ENCODE measurements at regions not wholly inside any gene's neighbourhood (a gene's known extent, or its start where the extent isn't known, plus 50 kb on each side); places are given as distances from the start of the nearest gene placed in this dataset.
"Not testable (repeated sequence)": the region's sequence is repeated elsewhere in the genome, so short reads cannot be mapped to it uniquely, and the experiment has no call there.

DNA sequence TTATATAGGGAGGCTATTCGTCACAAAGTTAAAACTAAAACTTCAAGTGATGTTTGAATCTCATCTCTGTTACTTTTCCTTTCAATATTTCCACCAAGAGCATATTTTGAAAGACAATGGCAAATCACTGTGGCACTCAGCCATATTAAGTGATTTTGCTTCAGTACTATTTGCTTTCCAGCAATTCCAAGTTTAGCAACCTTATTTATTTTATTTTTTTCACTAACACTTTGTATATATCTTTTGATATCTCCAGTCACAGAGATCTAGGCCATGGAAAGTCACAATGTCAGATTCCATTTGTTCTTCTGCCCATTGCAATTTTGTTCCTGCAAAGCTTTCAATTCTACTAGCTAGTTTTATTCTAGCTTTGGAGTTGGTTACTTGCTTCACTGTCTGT, 1514.5 kb upstream of the ADGRL3 start:
- Histone ChIP-seq H3K27me3 (ENCODE audit: control insufficient read depth, insufficient read depth, low read length) (no peaks in the 10 kb centered on the region), H3K4me3 (ENCODE audit: low read depth, low read length) (no peak overlapping the region), H3K9ac (ENCODE audit: low read depth, low read length) (no peak overlapping the region), H3K36me3 (ENCODE audit: control insufficient read depth, insufficient read depth, low read length) (no peaks in the 10 kb centered on the region), H3K9me3 (ENCODE audit: control insufficient read depth, insufficient read depth, low read length) (no peaks in the 10 kb centered on the region), H3K4me1 (ENCODE audit: control insufficient read depth, insufficient read depth, low read length) (no peaks in the 10 kb centered on the region)

DNA sequence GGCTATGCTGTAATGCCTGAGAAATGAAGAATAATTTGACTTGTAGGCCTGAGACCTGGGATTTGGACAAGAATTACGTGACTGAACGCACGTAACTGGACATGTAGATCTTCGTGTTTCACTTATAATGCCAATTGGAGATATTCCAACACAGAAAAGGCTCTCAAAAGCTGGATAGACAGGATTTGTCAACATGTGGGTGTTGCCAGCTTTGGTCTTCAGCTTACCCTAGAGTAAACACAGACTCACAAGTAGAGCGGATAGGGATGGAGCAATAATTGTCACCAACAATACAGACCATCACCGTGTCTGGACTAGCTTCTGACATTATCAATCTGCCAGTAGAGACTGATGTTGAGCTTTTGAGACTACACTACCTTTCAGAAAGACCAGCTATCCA, 1511.0 kb upstream of the ADGRL3 start:
- H3K4me1 ChIP-seq (ENCODE audit: control insufficient read depth, insufficient read depth, low read length), result no peaks in the 10 kb centered on the region
- H3K4me3 ChIP-seq (ENCODE audit: low read depth, low read length), result no peak overlapping the region
- H3K9ac ChIP-seq (ENCODE audit: low read depth, low read length), result no peak overlapping the region
- no peaks in the 10 kb centered on the region for H3K9me3 ChIP-seq (ENCODE audit: control insufficient read depth, insufficient read depth, low read length)
- no peaks in the 10 kb centered on the region for H3K36me3 ChIP-seq (ENCODE audit: control insufficient read depth, insufficient read depth, low read length)
- H3K27me3 ChIP-seq (ENCODE audit: control insufficient read depth, insufficient read depth, low read length), result no peaks in the 10 kb centered on the region

DNA sequence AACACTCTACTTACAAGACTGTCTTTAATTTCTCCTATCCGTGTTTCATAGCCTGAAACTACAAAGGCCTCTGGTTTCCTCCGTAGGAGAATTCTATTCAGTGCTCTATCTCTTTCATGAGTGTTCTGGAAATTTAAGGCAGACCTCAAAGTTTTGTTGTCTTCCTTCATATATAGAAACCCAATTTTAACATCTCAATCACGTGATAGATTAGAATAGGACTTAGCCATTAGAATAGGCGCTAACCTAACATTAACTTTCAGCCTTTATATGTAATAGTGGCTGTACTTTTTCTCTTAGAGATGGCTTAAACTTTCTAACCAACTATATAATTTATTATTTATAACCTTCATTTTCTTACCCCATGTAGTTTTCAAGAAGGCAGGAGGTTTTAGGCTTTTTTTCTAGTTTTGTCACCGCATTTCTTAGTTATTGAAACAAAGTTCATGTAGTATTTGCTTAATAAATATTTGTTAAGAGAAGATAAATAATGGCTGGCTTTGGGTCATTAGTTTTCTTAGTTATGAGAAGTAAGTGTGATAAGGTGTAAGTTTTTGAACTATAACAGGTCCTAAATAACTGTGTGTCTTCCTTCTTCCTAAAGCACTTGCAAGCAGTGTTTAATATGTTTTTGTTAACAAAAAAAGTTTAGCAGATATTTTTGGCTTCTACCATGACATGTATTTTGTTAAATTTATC, 1504.6 kb upstream of the ADGRL3 start:
- Histone ChIP-seq H3K27me3 (ENCODE audit: control insufficient read depth, insufficient read depth, low read length) (no peaks in the 10 kb centered on the region), H3K9me3 (ENCODE audit: control insufficient read depth, insufficient read depth, low read length) (no peaks in the 10 kb centered on the region), H3K4me3 (ENCODE audit: low read depth, low read length) (no peak overlapping the region), H3K9ac (ENCODE audit: low read depth, low read length) (no peak overlapping the region), H3K36me3 (ENCODE audit: control insufficient read depth, insufficient read depth, low read length) (no peaks in the 10 kb centered on the region), H3K4me1 (ENCODE audit: control insufficient read depth, insufficient read depth, low read length) (no peaks in the 10 kb centered on the region)

DNA sequence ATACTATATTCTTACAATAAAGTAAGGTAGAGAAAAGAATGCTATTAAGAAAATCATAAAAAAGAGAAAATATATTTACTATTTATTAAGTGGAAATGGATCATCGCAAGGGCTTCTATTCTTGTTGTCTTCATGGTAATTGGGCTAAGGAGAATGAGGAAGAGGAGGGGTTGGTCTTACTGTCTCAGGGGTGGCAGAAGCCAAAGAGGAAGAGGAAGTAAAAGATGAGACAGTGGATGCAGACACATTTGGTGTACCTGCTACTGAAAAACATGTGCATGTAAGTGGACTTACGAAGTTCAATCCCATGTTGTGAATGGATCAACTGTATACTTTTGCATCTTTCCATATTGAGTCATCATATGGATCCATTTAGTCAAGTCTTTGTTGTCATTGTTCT, 1502.1 kb upstream of the ADGRL3 start:
- Histone ChIP-seq H3K9ac (ENCODE audit: low read depth, low read length) (no peak overlapping the region), H3K36me3 (ENCODE audit: control insufficient read depth, insufficient read depth, low read length) (no peaks in the 10 kb centered on the region), H3K4me1 (ENCODE audit: control insufficient read depth, insufficient read depth, low read length) (no peaks in the 10 kb centered on the region), H3K4me3 (ENCODE audit: low read depth, low read length) (no peak overlapping the region), H3K9me3 (ENCODE audit: control insufficient read depth, insufficient read depth, low read length) (no peaks in the 10 kb centered on the region), H3K27me3 (ENCODE audit: control insufficient read depth, insufficient read depth, low read length) (no peaks in the 10 kb centered on the region)

DNA sequence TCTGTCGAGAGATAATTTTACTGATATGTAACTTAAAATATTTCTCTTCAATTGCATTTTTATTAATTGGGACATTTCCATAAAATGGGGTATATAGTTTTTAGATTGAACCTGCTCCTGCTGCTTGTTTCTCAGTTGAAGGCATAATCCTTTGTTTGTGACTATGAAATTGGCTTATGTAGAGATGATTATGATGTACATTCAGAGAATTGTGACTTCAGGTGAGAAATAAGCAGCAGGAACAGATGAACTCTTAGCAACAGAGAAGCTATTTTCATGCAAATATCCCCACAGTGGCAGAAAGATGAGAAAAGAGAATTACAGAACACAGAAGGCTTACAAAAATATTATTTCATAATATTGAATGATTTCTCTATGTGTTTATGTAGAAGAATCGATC, 1499.5 kb upstream of the ADGRL3 start:
- Histone ChIP-seq H3K4me3 (ENCODE audit: low read depth, low read length) (no peak overlapping the region), H3K36me3 (ENCODE audit: control insufficient read depth, insufficient read depth, low read length) (no peaks in the 10 kb centered on the region), H3K9ac (ENCODE audit: low read depth, low read length) (no peak overlapping the region), H3K27me3 (ENCODE audit: control insufficient read depth, insufficient read depth, low read length) (no peaks in the 10 kb centered on the region), H3K4me1 (ENCODE audit: control insufficient read depth, insufficient read depth, low read length) (no peaks in the 10 kb centered on the region), H3K9me3 (ENCODE audit: control insufficient read depth, insufficient read depth, low read length) (no peaks in the 10 kb centered on the region)

DNA sequence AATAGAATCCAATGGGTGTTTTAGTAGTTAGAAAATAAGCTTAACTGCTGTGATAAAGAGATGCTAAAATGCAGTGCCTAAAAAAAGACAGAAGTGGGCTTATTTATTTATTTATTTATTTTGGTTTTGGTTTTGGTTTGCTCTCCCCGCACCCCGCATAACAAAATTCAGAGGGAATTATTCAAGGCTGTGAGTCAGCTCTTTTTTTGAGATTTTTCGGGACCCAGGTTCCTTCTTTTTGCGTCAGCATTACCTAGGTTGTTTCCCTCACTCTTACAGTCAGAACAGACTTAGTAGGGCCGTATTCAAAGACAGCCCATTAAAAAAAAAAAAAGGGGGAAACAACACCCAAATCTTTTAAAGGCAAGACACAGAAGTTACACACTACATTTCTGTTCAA, 1495.5 kb upstream of the ADGRL3 start:
- Histone ChIP-seq H3K36me3 (ENCODE audit: control insufficient read depth, insufficient read depth, low read length) (no peaks in the 10 kb centered on the region), H3K9ac (ENCODE audit: low read depth, low read length) (no peak overlapping the region), H3K9me3 (ENCODE audit: control insufficient read depth, insufficient read depth, low read length) (no peaks in the 10 kb centered on the region), H3K4me1 (ENCODE audit: control insufficient read depth, insufficient read depth, low read length) (no peaks in the 10 kb centered on the region), H3K27me3 (ENCODE audit: control insufficient read depth, insufficient read depth, low read length) (no peaks in the 10 kb centered on the region), H3K4me3 (ENCODE audit: low read depth, low read length) (no peak overlapping the region)

DNA sequence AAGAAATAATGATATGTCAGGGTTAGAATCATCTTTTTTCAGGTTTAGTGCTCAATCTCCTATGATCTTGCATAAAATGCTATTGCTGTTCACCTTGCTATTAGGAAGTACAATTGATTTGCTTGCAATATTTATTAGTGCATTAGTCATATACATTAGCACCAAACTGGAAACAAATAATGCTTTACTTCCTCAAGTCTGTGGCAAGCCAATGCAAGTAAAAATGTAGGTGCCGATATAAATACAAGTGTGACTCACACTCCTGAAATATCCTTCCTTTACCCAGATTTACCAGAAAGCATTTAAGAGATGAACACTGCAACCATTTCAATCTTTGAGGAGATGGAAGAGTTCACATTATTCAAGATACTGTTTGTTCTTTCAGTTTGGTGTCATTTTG, 1487.7 kb upstream of the ADGRL3 start:
- H3K9me3 ChIP-seq (ENCODE audit: control insufficient read depth, insufficient read depth, low read length), result no peaks in the 10 kb centered on the region
- H3K9ac ChIP-seq (ENCODE audit: low read depth, low read length), result no peak overlapping the region
- H3K4me1 ChIP-seq (ENCODE audit: control insufficient read depth, insufficient read depth, low read length), result no peaks in the 10 kb centered on the region
- H3K4me3 ChIP-seq (ENCODE audit: low read depth, low read length), result no peak overlapping the region
- no peaks in the 10 kb centered on the region for H3K27me3 ChIP-seq (ENCODE audit: control insufficient read depth, insufficient read depth, low read length)
- no peaks in the 10 kb centered on the region for H3K36me3 ChIP-seq (ENCODE audit: control insufficient read depth, insufficient read depth, low read length)

DNA sequence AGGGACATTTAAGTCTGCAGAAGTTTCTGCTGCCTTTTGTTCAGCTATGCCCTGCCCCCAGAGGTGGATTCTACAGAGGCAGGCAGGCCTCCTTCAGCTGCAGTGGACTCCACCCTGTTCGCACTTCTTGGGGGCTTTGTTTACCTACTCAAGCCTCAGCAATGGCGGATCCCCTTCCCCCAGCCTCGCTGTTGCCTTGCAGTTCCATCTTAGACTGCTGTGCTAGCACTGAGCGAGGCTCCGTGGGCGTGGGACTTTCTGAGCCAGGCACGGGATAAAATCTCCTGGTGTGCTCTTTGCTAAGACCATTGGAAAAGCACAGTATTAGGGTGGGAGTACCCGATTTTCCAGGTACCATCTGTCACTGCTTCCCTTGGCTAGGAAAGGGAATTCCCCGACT, 1475.8 kb upstream of the ADGRL3 start:
- H3K4me1 ChIP-seq (ENCODE audit: control insufficient read depth, insufficient read depth, low read length); H3K9ac ChIP-seq (ENCODE audit: low read depth, low read length): not testable (repeated sequence)

DNA sequence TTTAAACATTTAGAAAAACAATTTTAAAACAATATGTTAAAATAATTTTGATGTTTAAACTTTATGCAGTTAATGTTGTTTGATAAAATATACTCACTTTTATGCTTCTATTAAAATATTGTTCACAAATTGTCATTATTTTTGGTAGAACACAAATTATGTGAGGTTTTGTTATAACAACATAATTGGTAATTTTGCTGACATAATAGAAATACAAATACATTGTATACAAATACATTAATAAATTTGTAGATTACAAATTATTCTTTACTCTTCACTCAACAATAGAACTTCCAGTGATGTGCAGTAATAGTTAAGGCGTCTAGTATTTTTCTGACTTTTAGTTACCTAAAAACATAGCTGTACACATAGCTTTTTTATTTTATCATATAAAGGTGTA, 1472.4 kb upstream of the ADGRL3 start:
- H3K36me3 ChIP-seq (ENCODE audit: control insufficient read depth, insufficient read depth, low read length), result no peaks in the 10 kb centered on the region
- no peak overlapping the region for H3K9ac ChIP-seq (ENCODE audit: low read depth, low read length)
- no peaks in the 10 kb centered on the region for H3K4me1 ChIP-seq (ENCODE audit: control insufficient read depth, insufficient read depth, low read length)
- H3K9me3 ChIP-seq (ENCODE audit: control insufficient read depth, insufficient read depth, low read length), result no peaks in the 10 kb centered on the region
- no peaks in the 10 kb centered on the region for H3K27me3 ChIP-seq (ENCODE audit: control insufficient read depth, insufficient read depth, low read length)
- H3K4me3 ChIP-seq (ENCODE audit: low read depth, low read length), result no peak overlapping the region

More for the DNA sequence above, 1475.8 kb upstream of the ADGRL3 start:
- H3K36me3 ChIP-seq (ENCODE audit: control insufficient read depth, insufficient read depth, low read length); H3K27me3 ChIP-seq (ENCODE audit: control insufficient read depth, insufficient read depth, low read length); H3K9me3 ChIP-seq (ENCODE audit: control insufficient read depth, insufficient read depth, low read length); H3K4me3 ChIP-seq (ENCODE audit: low read depth, low read length): not testable (repeated sequence)

DNA sequence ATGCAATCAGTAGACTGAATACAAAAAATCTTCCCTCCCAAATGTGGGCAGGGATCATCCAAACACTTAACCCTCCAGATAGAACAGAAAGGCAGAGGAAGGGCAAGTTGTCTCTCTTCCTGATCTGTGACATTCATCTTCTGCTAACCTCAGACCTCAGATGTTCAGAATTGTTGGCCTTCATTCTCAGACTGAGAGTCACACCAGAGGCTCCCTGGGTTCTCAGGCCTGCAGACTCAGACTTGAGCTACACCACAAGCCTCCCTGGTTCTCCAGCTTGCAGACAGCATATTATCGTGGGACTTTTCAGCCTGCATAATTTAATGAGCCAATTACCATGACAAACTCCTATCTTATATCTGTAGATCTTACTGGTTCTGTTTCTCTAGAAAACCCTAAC, 1471.6 kb upstream of the ADGRL3 start:
- Histone ChIP-seq H3K9me3 (ENCODE audit: control insufficient read depth, insufficient read depth, low read length) (no peaks in the 10 kb centered on the region), H3K4me1 (ENCODE audit: control insufficient read depth, insufficient read depth, low read length) (no peaks in the 10 kb centered on the region), H3K27me3 (ENCODE audit: control insufficient read depth, insufficient read depth, low read length) (no peaks in the 10 kb centered on the region), H3K36me3 (ENCODE audit: control insufficient read depth, insufficient read depth, low read length) (no peaks in the 10 kb centered on the region), H3K9ac (ENCODE audit: low read depth, low read length) (no peak overlapping the region), H3K4me3 (ENCODE audit: low read depth, low read length) (no peak overlapping the region)

DNA sequence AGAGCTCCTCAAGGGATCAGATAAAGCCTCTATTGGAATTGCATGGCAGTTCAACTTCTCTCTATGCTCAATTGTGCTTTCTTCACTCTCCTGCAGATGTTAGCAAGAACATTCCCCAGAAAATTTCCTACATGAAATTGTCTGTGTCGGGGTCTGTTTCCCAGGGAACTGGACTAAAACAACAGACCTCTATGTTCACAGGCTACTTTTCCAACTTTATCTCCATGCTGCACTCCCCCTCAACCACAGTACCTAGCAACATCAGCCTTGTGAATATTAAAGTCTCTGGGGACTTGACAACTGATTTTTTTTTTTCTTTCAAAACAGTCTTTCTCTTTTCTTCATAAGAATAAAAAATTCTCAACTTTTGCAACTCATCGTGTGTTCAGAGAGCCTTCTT, 1470.8 kb upstream of the ADGRL3 start:
- H3K9me3 ChIP-seq (ENCODE audit: control insufficient read depth, insufficient read depth, low read length), result no peaks in the 10 kb centered on the region
- H3K27me3 ChIP-seq (ENCODE audit: control insufficient read depth, insufficient read depth, low read length), result no peaks in the 10 kb centered on the region
- H3K4me1 ChIP-seq (ENCODE audit: control insufficient read depth, insufficient read depth, low read length), result no peaks in the 10 kb centered on the region
- H3K36me3 ChIP-seq (ENCODE audit: control insufficient read depth, insufficient read depth, low read length), result no peaks in the 10 kb centered on the region
- no peak overlapping the region for H3K9ac ChIP-seq (ENCODE audit: low read depth, low read length)
- no peak overlapping the region for H3K4me3 ChIP-seq (ENCODE audit: low read depth, low read length)

DNA sequence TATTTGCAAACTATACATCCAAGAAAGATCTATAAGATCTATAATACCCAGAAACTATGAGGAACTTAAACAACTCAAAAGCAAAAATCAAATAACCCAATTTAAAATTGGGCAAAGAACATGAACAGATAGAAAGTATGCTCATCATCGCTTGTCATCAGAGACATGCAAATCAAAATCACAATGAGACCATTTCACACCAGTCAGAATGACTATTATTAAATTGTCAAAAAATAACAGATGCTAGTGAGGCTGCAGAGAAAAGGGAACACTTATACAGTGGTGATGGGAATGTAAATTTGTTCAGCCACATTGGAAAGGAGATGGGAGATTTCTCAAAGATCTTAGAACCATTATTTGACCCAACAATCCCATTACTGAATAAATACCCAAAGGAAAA, 1451.7 kb upstream of the ADGRL3 start:
- no peaks in the 10 kb centered on the region for H3K9me3 ChIP-seq (ENCODE audit: control insufficient read depth, insufficient read depth, low read length)
- no peaks in the 10 kb centered on the region for H3K27me3 ChIP-seq (ENCODE audit: control insufficient read depth, insufficient read depth, low read length)
- H3K9ac ChIP-seq (ENCODE audit: low read depth, low read length), result no peak overlapping the region
- H3K36me3 ChIP-seq (ENCODE audit: control insufficient read depth, insufficient read depth, low read length), result no peaks in the 10 kb centered on the region
- no peak overlapping the region for H3K4me3 ChIP-seq (ENCODE audit: low read depth, low read length)
- H3K4me1 ChIP-seq (ENCODE audit: control insufficient read depth, insufficient read depth, low read length), result no peaks in the 10 kb centered on the region

Data from iPS-15b (cell line).